PC-9 (cell line): ENCODE measurements at regions not wholly inside any gene's neighbourhood (a gene's known extent, or its start where the extent isn't known, plus 50 kb on each side); places are given as distances from the start of the nearest gene placed in this dataset.

Experiments
- EZH2 ChIP-seq: fragments of 200-600 bp; sonication (generic); IDR thresholded peaks from 2 replicates; pipeline ENCODE4 v1.8.0; 2017; ENCODE audit warnings: antibody characterized with exemption, low read depth
- TF ChIP-seq, protein P1 (sequence below): fragments of 200-600 bp; sonication (generic); conservative IDR thresholded peaks from 2 replicates; pipeline ENCODE4 v1.6.1; 2017; ENCODE audit warnings: mixed run types, antibody characterized with exemption, mild to moderate bottlenecking, moderate library complexity

GRCh38 chr6:27019651-27020552 lies 227.6 kb upstream of the PRSS16 start:
- TF ChIP-seq, protein P1, sequence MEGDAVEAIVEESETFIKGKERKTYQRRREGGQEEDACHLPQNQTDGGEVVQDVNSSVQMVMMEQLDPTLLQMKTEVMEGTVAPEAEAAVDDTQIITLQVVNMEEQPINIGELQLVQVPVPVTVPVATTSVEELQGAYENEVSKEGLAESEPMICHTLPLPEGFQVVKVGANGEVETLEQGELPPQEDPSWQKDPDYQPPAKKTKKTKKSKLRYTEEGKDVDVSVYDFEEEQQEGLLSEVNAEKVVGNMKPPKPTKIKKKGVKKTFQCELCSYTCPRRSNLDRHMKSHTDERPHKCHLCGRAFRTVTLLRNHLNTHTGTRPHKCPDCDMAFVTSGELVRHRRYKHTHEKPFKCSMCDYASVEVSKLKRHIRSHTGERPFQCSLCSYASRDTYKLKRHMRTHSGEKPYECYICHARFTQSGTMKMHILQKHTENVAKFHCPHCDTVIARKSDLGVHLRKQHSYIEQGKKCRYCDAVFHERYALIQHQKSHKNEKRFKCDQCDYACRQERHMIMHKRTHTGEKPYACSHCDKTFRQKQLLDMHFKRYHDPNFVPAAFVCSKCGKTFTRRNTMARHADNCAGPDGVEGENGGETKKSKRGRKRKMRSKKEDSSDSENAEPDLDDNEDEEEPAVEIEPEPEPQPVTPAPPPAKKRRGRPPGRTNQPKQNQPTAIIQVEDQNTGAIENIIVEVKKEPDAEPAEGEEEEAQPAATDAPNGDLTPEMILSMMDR, result no peak
- no peak for TF ChIP-seq EZH2
